GM12878 (cell line): ENCODE measurements at regions not wholly inside any gene's neighbourhood (a gene's known extent, or its start where the extent isn't known, plus 50 kb on each side); places are given as distances from the start of the nearest gene placed in this dataset.

Source experiments
- ATAC-seq: fragments of 200-7000 bp; cut with Tn5 transposase; 3 replicates; pipeline ENCODE4 v1.9.1; 2020; ENCODE audit warnings: mild to moderate bottlenecking, moderate library complexity
- BruUV-seq: library from RNA; stranded (reverse); fragments of 400-500 nt; replicated peaks from 2 replicates; lab custom pipeline; 2021; lab: Mats Ljungman, UMichigan
- CTCF ChIA-PET: fragments of 300-600 bp; sonication (Branson Sonifier 250); formaldehyde crosslinking; extraction: SDS; loops from one replicate; lab custom pipeline; 2021; ENCODE audit warnings: inconsistent platforms; lab: Yijun Ruan, JAX
- POLR2A ChIA-PET: fragments of 350-600 bp; formaldehyde crosslinking; extraction: SDS; loops from one replicate; lab custom pipeline; 2021; ENCODE audit warnings: inconsistent platforms; lab: Charles Lee
- RAD21 ChIA-PET: fragments of 300-600 bp; sonication (Branson Sonifier 250); formaldehyde crosslinking; loops from one replicate; lab custom pipeline; 2023; ENCODE audit warnings: antibody characterized with exemption; ENCODE audit not compliant: unreplicated experiment; lab: Charles Lee
- SMC1A ChIA-PET: fragments of 300-600 bp; sonication (Branson Sonifier 250); formaldehyde crosslinking; loops from one replicate; lab custom pipeline; 2023; ENCODE audit not compliant: unreplicated experiment, uncharacterized antibody; lab: Charles Lee
- DNase-seq: peaks from one replicate; pipeline ENCODE4 v3.0.0-alpha.2; 2011; ENCODE audit warnings: low read depth, low spot score
- FAIRE-seq: peaks from 3 replicates; lab custom pipeline; 2011; peaks lifted over from hg19 to GRCh38; lab: Jason Lieb, UNC
- H2AFZ ChIP-seq: 2 replicates; pipeline ENCODE4 v1.6.0; 2011; ENCODE audit warnings: low read depth, low read length, control low read depth; ENCODE audit not compliant: control insufficient read depth
- H3K27ac ChIP-seq: 2 replicates; pipeline ENCODE4 v1.5.1; 2011; ENCODE audit warnings: control low read depth; ENCODE audit not compliant: control insufficient read depth, insufficient read depth
- H3K27me3 ChIP-seq, 2 experiments: replicated peaks in 1 of 2; 2 replicates each; pipeline versions ENCODE4 v1.6.0 to v1.6.1; 2011; ENCODE audit warnings: low read length in 1 of 2; ENCODE audit not compliant: control insufficient read depth in 2 of 2, insufficient read depth in 2 of 2
- H3K36me3 ChIP-seq, 2 experiments: 2 replicates each; pipeline ENCODE4 v1.5.1; 2011; ENCODE audit warnings: low read length in 1 of 2; ENCODE audit not compliant: control insufficient read depth in 2 of 2, insufficient read depth in 2 of 2
- H3K4me1 ChIP-seq: 2 replicates; pipeline ENCODE4 v1.6.1; 2011; ENCODE audit warnings: mild to moderate bottlenecking, low read length, moderate library complexity, mixed read lengths; ENCODE audit not compliant: control insufficient read depth, insufficient read depth
- H3K4me2 ChIP-seq: 2 replicates; pipeline ENCODE4 v1.6.0; 2011; ENCODE audit warnings: control low read depth; ENCODE audit not compliant: control insufficient read depth, insufficient read depth
- H3K4me3 ChIP-seq: fragments of 200-600 bp; sonication (generic); 2 replicates; pipeline ENCODE4 v1.5.1; 2016
- H3K79me2 ChIP-seq: 2 replicates; pipeline ENCODE4 v1.6.0; 2011; ENCODE audit warnings: low read length; ENCODE audit not compliant: control insufficient read depth, insufficient read depth
- H3K9ac ChIP-seq: 2 replicates; pipeline ENCODE4 v1.8.0; 2011; ENCODE audit warnings: low read length, control low read depth, mixed read lengths; ENCODE audit not compliant: control insufficient read depth, insufficient read depth
- H3K9me3 ChIP-seq: replicated peaks from 3 replicates; pipeline ENCODE4 v1.5.1; 2011; ENCODE audit warnings: mild to moderate bottlenecking, low read length; ENCODE audit not compliant: control insufficient read depth, insufficient read depth
- H4K20me1 ChIP-seq: 2 replicates; pipeline ENCODE4 v1.6.0; 2011; ENCODE audit not compliant: control insufficient read depth, insufficient read depth
- JUND ChIP-seq: IDR thresholded peaks from 2 replicates; pipeline ENCODE4 v1.6.1; 2012; ENCODE audit warnings: low read depth, mild to moderate bottlenecking, low read length, improper control_type of control experiment, moderate library complexity
- ZBTB4 ChIP-seq: fragments of 450-650 bp; formaldehyde crosslinking; IDR thresholded peaks from 2 replicates; pipeline ENCODE4 v1.4.0; 2022; ENCODE audit warnings: mild to moderate bottlenecking, moderate library complexity
- WGBS: methylation state at CpG from one replicate; pipeline ENCODE4 v1.1.6; 2016; ENCODE audit warnings: low lambda C conversion rate; ENCODE audit not compliant: insufficient replicate concordance, insufficient coverage; ENCODE audit errors: missing lambda C conversion rate; 5-methylcytosine and 5-hydroxymethylcytosine counted together
- in situ Hi-C: fragments of 300-500 bp; cut with MboI; formaldehyde crosslinking; loops from 9 replicates; pipeline ENCODE4 v1.14.3; 2018; ENCODE audit warnings: mixed read lengths
- intact Hi-C: fragments of 100-400 bp; cut with micrococcal nuclease; formaldehyde crosslinking; loops from one replicate; pipeline ENCODE4 v1.14.2; 2022; ENCODE audit not compliant: unreplicated experiment

- TF ChIP-seq ZBTB4 (CRISPR knock-in tag): no peak
- TF ChIP-seq, all 136 proteins: peak for 0
These were observed 73.8 kb upstream of the CDON start (continued) for GRCh38 chr11:126136507-126136906.

DNA sequence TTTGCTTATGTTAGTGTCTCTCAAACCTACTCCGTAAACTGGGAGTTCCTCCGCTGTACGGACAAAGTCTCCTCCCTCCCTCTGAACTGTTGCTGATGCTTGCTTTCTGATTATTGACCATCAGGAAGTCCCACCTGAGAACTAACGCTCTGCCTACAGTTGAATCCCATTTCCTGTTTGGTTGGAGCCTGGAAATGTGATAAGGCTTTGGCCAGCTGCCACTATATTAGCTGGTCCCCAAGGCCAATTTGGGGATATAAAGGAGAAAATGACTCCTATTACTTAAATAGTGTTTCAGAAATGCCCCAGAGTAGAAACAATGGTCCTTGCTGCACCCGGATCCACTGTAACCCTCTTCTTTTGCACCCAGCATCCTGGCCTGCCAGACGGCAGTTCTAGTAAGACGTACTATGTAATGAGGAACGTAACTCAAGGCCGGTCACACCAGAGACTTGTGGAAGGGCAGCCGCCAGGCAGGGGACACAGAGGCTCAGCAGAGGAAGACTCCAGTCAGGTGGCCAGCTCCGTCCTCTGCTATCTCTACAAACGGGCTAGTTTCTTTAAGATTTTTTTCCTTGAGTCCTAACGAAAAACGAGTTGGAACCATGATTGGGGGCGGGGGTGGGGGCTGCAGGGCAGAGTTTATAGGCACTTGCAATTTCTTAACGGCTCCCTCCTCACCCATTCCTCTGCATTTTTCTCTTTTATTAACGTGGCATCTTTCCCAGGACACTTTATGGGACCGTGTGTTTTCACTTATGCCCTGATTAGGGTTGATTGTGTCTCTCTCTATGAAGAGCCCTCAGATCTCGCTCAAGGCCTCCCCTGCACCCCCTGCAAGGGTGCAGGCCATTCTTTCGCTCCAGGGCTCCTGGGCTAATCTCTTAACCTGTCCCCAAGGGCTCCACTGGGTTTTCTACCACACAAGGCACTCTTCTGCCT is 72.8 kb upstream of the CDON start:
- no peak for TF ChIP-seq JUND
- POLR2A ChIA-PET: no interaction called here
- no peak overlapping the region for H3K27ac ChIP-seq
- BruUV-seq: no TSS peak
- SMC1A ChIA-PET: no interaction called here
- intact Hi-C loops (no loop called here), in situ Hi-C loops (no loop called here)
- H3K27me3 ChIP-seq: peaks cover 0 to 3% of the 10 kb centered on the region in 2 experiments
- ATAC-seq (no peak), DNase-seq (no peak), FAIRE-seq (no peak)
- H3K9ac ChIP-seq: no peak overlapping the region
- H2AFZ ChIP-seq: no peak overlapping the region
- RAD21 ChIA-PET: no interaction called here
- no peak overlapping the region for H3K4me3 ChIP-seq
- H3K79me2 ChIP-seq: no peaks in the 10 kb centered on the region
- H4K20me1 ChIP-seq: no peaks in the 10 kb centered on the region
- no peak overlapping the region for H3K4me2 ChIP-seq
- no peaks in the 10 kb centered on the region for H3K4me1 ChIP-seq
- WGBS: 50% methylated on average over 20 of the region's 20 CpGs
- H3K36me3 ChIP-seq: no peaks in the 10 kb centered on the region
- no peaks in the 10 kb centered on the region for H3K9me3 ChIP-seq
- CTCF ChIA-PET: no interaction called here
